ENCODE measurements at regions not wholly inside any gene's neighbourhood (a gene's known extent, or its start where the extent isn't known, plus 50 kb on each side); places are given as distances from the start of the nearest gene placed in this dataset.

GRCh38 chr6:48249071-48249470 lies 138.1 kb upstream of the PTCHD4 start:
- intact Hi-C loops (cut with micrococcal nuclease) = no loop called here
- no peaks in the 10 kb centered on the region for H3K27me3 ChIP-seq (ENCODE audit: control insufficient read depth, insufficient read depth, low read length)
- ATAC-seq = no peak
- TF ChIP-seq, protein P1, sequence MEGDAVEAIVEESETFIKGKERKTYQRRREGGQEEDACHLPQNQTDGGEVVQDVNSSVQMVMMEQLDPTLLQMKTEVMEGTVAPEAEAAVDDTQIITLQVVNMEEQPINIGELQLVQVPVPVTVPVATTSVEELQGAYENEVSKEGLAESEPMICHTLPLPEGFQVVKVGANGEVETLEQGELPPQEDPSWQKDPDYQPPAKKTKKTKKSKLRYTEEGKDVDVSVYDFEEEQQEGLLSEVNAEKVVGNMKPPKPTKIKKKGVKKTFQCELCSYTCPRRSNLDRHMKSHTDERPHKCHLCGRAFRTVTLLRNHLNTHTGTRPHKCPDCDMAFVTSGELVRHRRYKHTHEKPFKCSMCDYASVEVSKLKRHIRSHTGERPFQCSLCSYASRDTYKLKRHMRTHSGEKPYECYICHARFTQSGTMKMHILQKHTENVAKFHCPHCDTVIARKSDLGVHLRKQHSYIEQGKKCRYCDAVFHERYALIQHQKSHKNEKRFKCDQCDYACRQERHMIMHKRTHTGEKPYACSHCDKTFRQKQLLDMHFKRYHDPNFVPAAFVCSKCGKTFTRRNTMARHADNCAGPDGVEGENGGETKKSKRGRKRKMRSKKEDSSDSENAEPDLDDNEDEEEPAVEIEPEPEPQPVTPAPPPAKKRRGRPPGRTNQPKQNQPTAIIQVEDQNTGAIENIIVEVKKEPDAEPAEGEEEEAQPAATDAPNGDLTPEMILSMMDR (IDR thresholded peaks at IDR 0.05) = no peak
- no peak overlapping the region for H3K27ac ChIP-seq (ENCODE audit: low read length)
- no peak overlapping the region for H3K4me3 ChIP-seq (ENCODE audit: low read length)
- WGBS (ENCODE audit: insufficient coverage) = 53% methylated on average over 2 of the region's 3 CpGs
- no peaks in the 10 kb centered on the region for H3K9me3 ChIP-seq (ENCODE audit: control insufficient read depth, insufficient read depth, low read length)
- H3K27ac Mint-ChIP-seq = no peak overlapping the region
- no peaks in the 10 kb centered on the region for H3K27me3 Mint-ChIP-seq (ENCODE audit: low read depth in 2 of 2)
- no peaks in the 10 kb centered on the region for H3K4me1 Mint-ChIP-seq
- no peaks in the 10 kb centered on the region for H3K4me1 ChIP-seq (ENCODE audit: control insufficient read depth, insufficient read depth, low read length)
- H3K4me3 Mint-ChIP-seq = no peak overlapping the region
- H3K9me3 Mint-ChIP-seq = peaks cover 12 to 17% of the 10 kb centered on the region in 2 donors
- no peak for DNase-seq
- no peaks in the 10 kb centered on the region for H3K36me3 Mint-ChIP-seq
- H3K36me3 ChIP-seq (ENCODE audit: control insufficient read depth, insufficient read depth, low read length) = no peaks in the 10 kb centered on the region

- ATAC-seq (no peak), DNase-seq (no peak)
- H3K27ac Mint-ChIP-seq = no peak overlapping the region
- Histone ChIP-seq H3K4me3 (ENCODE audit: low read length) (no peak overlapping the region), H3K27me3 (ENCODE audit: control insufficient read depth, insufficient read depth, low read length) (no peaks in the 10 kb centered on the region), H3K9me3 (ENCODE audit: control insufficient read depth, insufficient read depth, low read length) (peaks cover 3% of the 10 kb centered on the region), H3K4me1 (ENCODE audit: control insufficient read depth, insufficient read depth, low read length) (no peaks in the 10 kb centered on the region), H3K27ac (ENCODE audit: low read length) (no peak overlapping the region), H3K36me3 (ENCODE audit: control insufficient read depth, insufficient read depth, low read length) (no peaks in the 10 kb centered on the region)
- no peaks in the 10 kb centered on the region for H3K4me1 Mint-ChIP-seq
- H3K9me3 Mint-ChIP-seq = peaks cover 10 to 27% of the 10 kb centered on the region in 2 donors
- H3K27me3 Mint-ChIP-seq (ENCODE audit: low read depth in 2 of 2) = no peaks in the 10 kb centered on the region
- H3K36me3 Mint-ChIP-seq = no peaks in the 10 kb centered on the region
- intact Hi-C loops (cut with micrococcal nuclease) = no loop called here
- TF ChIP-seq, protein P1 (IDR thresholded peaks at IDR 0.05) = no peak
- H3K4me3 Mint-ChIP-seq = no peak overlapping the region
Measured at GRCh38 chr6:48243071-48243470, 132.1 kb upstream of the PTCHD4 start.

GRCh38 chr6:48240287-48240686 lies 129.3 kb upstream of the PTCHD4 start:
- H3K4me3 Mint-ChIP-seq = no peak overlapping the region
- DNase-seq = no peak
- WGBS (ENCODE audit: insufficient coverage) = 89% methylated on average over 7 of the region's 7 CpGs

GRCh38 chr6:48236375-48236774 lies 125.4 kb upstream of the PTCHD4 start:
- Mint-ChIP-seq H3K36me3 (peaks cover 20% of the 10 kb centered on the region), H3K9me3 (peaks cover 13 to 36% of the 10 kb centered on the region in 2 donors), H3K27ac (no peak overlapping the region), H3K4me3 (no peak overlapping the region), H3K4me1 (no peaks in the 10 kb centered on the region), H3K27me3 (ENCODE audit: low read depth in 2 of 2) (no peaks in the 10 kb centered on the region)
- H3K9me3 ChIP-seq (ENCODE audit: control insufficient read depth, insufficient read depth, low read length) = peaks cover 22% of the 10 kb centered on the region
- intact Hi-C loops (cut with micrococcal nuclease) = no loop called here
- ATAC-seq (no peak), DNase-seq (no peak)
- H3K27me3 ChIP-seq (ENCODE audit: control insufficient read depth, insufficient read depth, low read length) = no peaks in the 10 kb centered on the region
- TF ChIP-seq, protein P1 (IDR thresholded peaks at IDR 0.05) = no peak
- 100% methylated on average over 1 of the region's 1 CpG for WGBS (ENCODE audit: insufficient coverage)
- H3K36me3 ChIP-seq (ENCODE audit: control insufficient read depth, insufficient read depth, low read length) = no peaks in the 10 kb centered on the region
- no peak overlapping the region for H3K4me3 ChIP-seq (ENCODE audit: low read length)
- H3K4me1 ChIP-seq (ENCODE audit: control insufficient read depth, insufficient read depth, low read length) = no peaks in the 10 kb centered on the region
- no peak overlapping the region for H3K27ac ChIP-seq (ENCODE audit: low read length)

More at GRCh38 chr6:48240287-48240686, 129.3 kb upstream of the PTCHD4 start:
- Histone ChIP-seq H3K27ac (ENCODE audit: low read length) (no peak overlapping the region), H3K27me3 (ENCODE audit: control insufficient read depth, insufficient read depth, low read length) (no peaks in the 10 kb centered on the region), H3K4me3 (ENCODE audit: low read length) (no peak overlapping the region), H3K4me1 (ENCODE audit: control insufficient read depth, insufficient read depth, low read length) (no peaks in the 10 kb centered on the region), H3K9me3 (ENCODE audit: control insufficient read depth, insufficient read depth, low read length) (peaks cover 3% of the 10 kb centered on the region), H3K36me3 (ENCODE audit: control insufficient read depth, insufficient read depth, low read length) (no peaks in the 10 kb centered on the region)
- peaks cover 13 to 43% of the 10 kb centered on the region in 2 donors for H3K9me3 Mint-ChIP-seq
- no peak for ATAC-seq
- peaks cover 17% of the 10 kb centered on the region for H3K36me3 Mint-ChIP-seq
- H3K27me3 Mint-ChIP-seq (ENCODE audit: low read depth in 2 of 2) = no peaks in the 10 kb centered on the region
- no peak overlapping the region for H3K27ac Mint-ChIP-seq
- TF ChIP-seq, protein P1 (IDR thresholded peaks at IDR 0.05) = no peak
- H3K4me1 Mint-ChIP-seq = no peaks in the 10 kb centered on the region
- intact Hi-C loops (cut with micrococcal nuclease) = no loop called here

Measured in natural killer cell (primary cell).